ENCODE measurements at regions not wholly inside any gene's neighbourhood (a gene's known extent, or its start where the extent isn't known, plus 50 kb on each side); places are given as distances from the start of the nearest gene placed in this dataset.

DNA sequence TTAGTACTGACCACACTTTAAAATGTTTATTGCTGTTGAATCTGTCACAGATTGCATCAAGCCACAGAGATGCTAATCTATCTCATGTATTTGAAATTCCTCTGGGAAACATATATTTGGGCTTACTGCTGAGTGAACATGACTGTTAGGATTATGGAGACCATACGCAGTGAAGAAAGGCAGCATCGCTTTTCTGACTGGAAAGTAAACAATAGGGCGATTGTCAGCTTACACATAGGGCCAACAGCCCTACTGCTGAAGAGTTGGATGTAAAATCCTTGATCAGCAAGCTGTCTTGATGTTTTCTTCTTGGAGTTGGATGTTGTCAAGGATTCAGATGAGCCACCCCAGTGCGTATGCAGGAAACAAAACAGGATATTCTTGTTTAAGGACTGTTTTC lies 368.7 kb upstream of the ADGRL2 start:
- TF ChIP-seq, protein P1, sequence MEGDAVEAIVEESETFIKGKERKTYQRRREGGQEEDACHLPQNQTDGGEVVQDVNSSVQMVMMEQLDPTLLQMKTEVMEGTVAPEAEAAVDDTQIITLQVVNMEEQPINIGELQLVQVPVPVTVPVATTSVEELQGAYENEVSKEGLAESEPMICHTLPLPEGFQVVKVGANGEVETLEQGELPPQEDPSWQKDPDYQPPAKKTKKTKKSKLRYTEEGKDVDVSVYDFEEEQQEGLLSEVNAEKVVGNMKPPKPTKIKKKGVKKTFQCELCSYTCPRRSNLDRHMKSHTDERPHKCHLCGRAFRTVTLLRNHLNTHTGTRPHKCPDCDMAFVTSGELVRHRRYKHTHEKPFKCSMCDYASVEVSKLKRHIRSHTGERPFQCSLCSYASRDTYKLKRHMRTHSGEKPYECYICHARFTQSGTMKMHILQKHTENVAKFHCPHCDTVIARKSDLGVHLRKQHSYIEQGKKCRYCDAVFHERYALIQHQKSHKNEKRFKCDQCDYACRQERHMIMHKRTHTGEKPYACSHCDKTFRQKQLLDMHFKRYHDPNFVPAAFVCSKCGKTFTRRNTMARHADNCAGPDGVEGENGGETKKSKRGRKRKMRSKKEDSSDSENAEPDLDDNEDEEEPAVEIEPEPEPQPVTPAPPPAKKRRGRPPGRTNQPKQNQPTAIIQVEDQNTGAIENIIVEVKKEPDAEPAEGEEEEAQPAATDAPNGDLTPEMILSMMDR (IDR thresholded peaks at IDR 0.05), result no peak
- no peak for TF ChIP-seq POLR2AphosphoS5 (IDR thresholded peaks at IDR 0.05; ENCODE audit: low read depth, low read length)
- no peak for TF ChIP-seq SIN3A (IDR thresholded peaks at IDR 0.05; ENCODE audit: borderline replicate concordance, insufficient read depth, low read depth, low read length)
- TF ChIP-seq TCF7L2 (IDR thresholded peaks at IDR 0.05; ENCODE audit: low read depth, low read length), result no peak
- TF ChIP-seq, protein P2, sequence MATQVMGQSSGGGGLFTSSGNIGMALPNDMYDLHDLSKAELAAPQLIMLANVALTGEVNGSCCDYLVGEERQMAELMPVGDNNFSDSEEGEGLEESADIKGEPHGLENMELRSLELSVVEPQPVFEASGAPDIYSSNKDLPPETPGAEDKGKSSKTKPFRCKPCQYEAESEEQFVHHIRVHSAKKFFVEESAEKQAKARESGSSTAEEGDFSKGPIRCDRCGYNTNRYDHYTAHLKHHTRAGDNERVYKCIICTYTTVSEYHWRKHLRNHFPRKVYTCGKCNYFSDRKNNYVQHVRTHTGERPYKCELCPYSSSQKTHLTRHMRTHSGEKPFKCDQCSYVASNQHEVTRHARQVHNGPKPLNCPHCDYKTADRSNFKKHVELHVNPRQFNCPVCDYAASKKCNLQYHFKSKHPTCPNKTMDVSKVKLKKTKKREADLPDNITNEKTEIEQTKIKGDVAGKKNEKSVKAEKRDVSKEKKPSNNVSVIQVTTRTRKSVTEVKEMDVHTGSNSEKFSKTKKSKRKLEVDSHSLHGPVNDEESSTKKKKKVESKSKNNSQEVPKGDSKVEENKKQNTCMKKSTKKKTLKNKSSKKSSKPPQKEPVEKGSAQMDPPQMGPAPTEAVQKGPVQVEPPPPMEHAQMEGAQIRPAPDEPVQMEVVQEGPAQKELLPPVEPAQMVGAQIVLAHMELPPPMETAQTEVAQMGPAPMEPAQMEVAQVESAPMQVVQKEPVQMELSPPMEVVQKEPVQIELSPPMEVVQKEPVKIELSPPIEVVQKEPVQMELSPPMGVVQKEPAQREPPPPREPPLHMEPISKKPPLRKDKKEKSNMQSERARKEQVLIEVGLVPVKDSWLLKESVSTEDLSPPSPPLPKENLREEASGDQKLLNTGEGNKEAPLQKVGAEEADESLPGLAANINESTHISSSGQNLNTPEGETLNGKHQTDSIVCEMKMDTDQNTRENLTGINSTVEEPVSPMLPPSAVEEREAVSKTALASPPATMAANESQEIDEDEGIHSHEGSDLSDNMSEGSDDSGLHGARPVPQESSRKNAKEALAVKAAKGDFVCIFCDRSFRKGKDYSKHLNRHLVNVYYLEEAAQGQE (IDR thresholded peaks at IDR 0.05; ENCODE audit: insufficient read depth in 1 of 2, low read depth in 2 of 2, low read length in 1 of 2), result no peak

Data from Panc1 (cell line).